ENCODE measurements at regions not wholly inside any gene's neighbourhood (a gene's known extent, or its start where the extent isn't known, plus 50 kb on each side); places are given as distances from the start of the nearest gene placed in this dataset.

GRCh38 chr12:4161718-4162117, 111.8 kb upstream of the CCND2 start:
- H3K27me3 ChIP-seq: no peaks in the 10 kb centered on the region
- H3K9me3 ChIP-seq: no peaks in the 10 kb centered on the region
- no peaks in the 10 kb centered on the region for H3K36me3 ChIP-seq
- H3K4me3 ChIP-seq: no peak overlapping the region
- DNase-seq (no peak), ATAC-seq (no peak)
- no peaks in the 10 kb centered on the region for H3K4me1 ChIP-seq
- H3K27ac ChIP-seq: no peak overlapping the region
- intact Hi-C loops (cut with DNase I): no loop called here
- no peak for TF ChIP-seq CTCF (IDR thresholded peaks at IDR 0.05)

GRCh38 chr12:4160314-4161040, 113.1 kb upstream of the CCND2 start:
- Histone ChIP-seq H3K4me1 (no peaks in the 10 kb centered on the region), H3K27ac (no peak overlapping the region), H3K27me3 (no peaks in the 10 kb centered on the region), H3K9me3 (no peaks in the 10 kb centered on the region), H3K36me3 (no peaks in the 10 kb centered on the region), H3K4me3 (no peak overlapping the region)
- no peak for TF ChIP-seq CTCF (IDR thresholded peaks at IDR 0.05)
- intact Hi-C loops (cut with DNase I): no loop called here
- DNase-seq (no peak), ATAC-seq (no peak)

- Histone ChIP-seq H3K27ac (no peak overlapping the region), H3K27me3 (no peaks in the 10 kb centered on the region), H3K4me3 (no peak overlapping the region), H3K9me3 (no peaks in the 10 kb centered on the region), H3K4me1 (no peaks in the 10 kb centered on the region), H3K36me3 (no peaks in the 10 kb centered on the region)
- ATAC-seq: no peak
- no peak for TF ChIP-seq CTCF (IDR thresholded peaks at IDR 0.05)
- intact Hi-C loops (cut with DNase I): no loop called here
- DNase-seq: no peak
Observed at GRCh38 chr12:4159851-4160250, 113.7 kb upstream of the CCND2 start.

GRCh38 chr12:4158306-4158705, 115.3 kb upstream of the CCND2 start:
- ATAC-seq: no peak
- intact Hi-C loops (cut with DNase I): no loop called here
- no peak for DNase-seq

GRCh38 chr12:4157122-4157521, 116.4 kb upstream of the CCND2 start:
- no peak for TF ChIP-seq CTCF (IDR thresholded peaks at IDR 0.05)
- Histone ChIP-seq H3K36me3 (no peaks in the 10 kb centered on the region), H3K9me3 (no peaks in the 10 kb centered on the region), H3K27me3 (no peaks in the 10 kb centered on the region), H3K27ac (no peak overlapping the region), H3K4me3 (no peak overlapping the region), H3K4me1 (no peaks in the 10 kb centered on the region)
- intact Hi-C loops (cut with DNase I): no loop called here
- no peak for DNase-seq
- no peak for ATAC-seq

More at GRCh38 chr12:4158306-4158705, 115.3 kb upstream of the CCND2 start:
- no peak overlapping the region for H3K4me3 ChIP-seq
- no peak for TF ChIP-seq CTCF (IDR thresholded peaks at IDR 0.05)
- H3K4me1 ChIP-seq: no peaks in the 10 kb centered on the region
- no peaks in the 10 kb centered on the region for H3K9me3 ChIP-seq
- H3K36me3 ChIP-seq: no peaks in the 10 kb centered on the region
- H3K27ac ChIP-seq: no peak overlapping the region
- no peaks in the 10 kb centered on the region for H3K27me3 ChIP-seq

GRCh38 chr12:4156317-4156716, 117.2 kb upstream of the CCND2 start:
- no peaks in the 10 kb centered on the region for H3K9me3 ChIP-seq
- H3K36me3 ChIP-seq: no peaks in the 10 kb centered on the region
- no peak for DNase-seq
- no peak overlapping the region for H3K4me3 ChIP-seq
- TF ChIP-seq CTCF (IDR thresholded peaks at IDR 0.05): no peak
- intact Hi-C loops (cut with DNase I): no loop called here
- ATAC-seq: no peak
- no peaks in the 10 kb centered on the region for H3K27me3 ChIP-seq
- no peak overlapping the region for H3K27ac ChIP-seq
- no peaks in the 10 kb centered on the region for H3K4me1 ChIP-seq

Data from upper lobe of right lung (tissue), 1 donor.